HG03095 (cell line): ENCODE measurements at regions not wholly inside any gene's neighbourhood (a gene's known extent, or its start where the extent isn't known, plus 50 kb on each side); places are given as distances from the start of the nearest gene placed in this dataset.
"Not testable (repeated sequence)": the region's sequence is repeated elsewhere in the genome, so short reads cannot be mapped to it uniquely, and the experiment has no call there.

Experiments used
- ATAC-seq: cut with Tn5 transposase; IDR thresholded peaks from one replicate; pipeline ENCODE4 v1.9.1; 2021; ENCODE audit warnings: moderate library complexity; ENCODE audit not compliant: unreplicated experiment

GRCh38 chr1:118828038-118828437, 160.1 kb downstream of the TBX15 start:
- no peak for ATAC-seq

DNA sequence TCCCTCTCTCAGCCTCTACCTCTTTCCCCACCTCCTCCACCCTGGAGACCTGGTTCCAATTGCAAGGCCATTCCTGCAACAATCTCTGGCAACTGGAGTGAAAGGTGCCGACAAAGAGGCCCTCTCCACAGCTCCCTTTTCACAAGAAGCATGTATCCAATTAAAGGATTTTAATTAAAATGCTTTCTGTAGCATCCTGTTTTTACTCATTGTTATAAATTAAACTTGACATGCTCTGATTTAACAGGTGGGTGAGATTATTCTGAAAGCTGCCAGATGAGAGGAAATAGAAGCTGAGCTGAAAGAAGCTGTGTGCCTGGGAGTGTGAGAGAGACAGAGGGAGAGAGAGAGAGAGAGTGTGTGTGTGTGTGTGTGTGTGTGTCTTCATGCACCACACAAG, 160.5 kb downstream of the TBX15 start:
- no peak for ATAC-seq

GRCh38 chr1:118827207-118827606, 160.9 kb downstream of the TBX15 start:
- no peak for ATAC-seq

GRCh38 chr1:118826669-118827068, 161.5 kb downstream of the TBX15 start:
- ATAC-seq, result no peak

- no peak for ATAC-seq
Observed at GRCh38 chr1:118825619-118826018, 162.5 kb downstream of the TBX15 start.

DNA sequence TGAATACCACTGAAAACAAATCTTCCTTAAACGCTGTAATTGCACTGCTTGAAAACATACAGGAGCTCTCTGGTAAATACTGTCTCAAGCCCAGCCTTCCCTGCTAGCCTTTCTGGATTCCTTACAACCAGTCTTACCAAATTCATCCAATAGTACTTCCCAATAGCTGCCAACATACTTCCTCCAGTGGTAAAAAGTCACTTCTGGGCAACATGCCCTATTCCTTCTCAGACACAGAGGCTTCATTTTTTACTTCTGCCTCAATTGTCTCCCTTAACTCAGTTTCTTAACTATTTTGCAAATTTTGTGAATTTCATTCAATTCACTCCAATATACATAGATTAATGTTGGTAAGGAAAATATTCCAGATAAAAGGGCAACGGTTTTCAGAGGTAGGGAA, 166.3 kb downstream of the TBX15 start:
- ATAC-seq, result no peak

GRCh38 chr1:118820864-118821263, 167.3 kb downstream of the TBX15 start:
- no peak for ATAC-seq

- no peak for ATAC-seq
Observed at GRCh38 chr1:118815909-118816308, 172.2 kb downstream of the TBX15 start.

DNA sequence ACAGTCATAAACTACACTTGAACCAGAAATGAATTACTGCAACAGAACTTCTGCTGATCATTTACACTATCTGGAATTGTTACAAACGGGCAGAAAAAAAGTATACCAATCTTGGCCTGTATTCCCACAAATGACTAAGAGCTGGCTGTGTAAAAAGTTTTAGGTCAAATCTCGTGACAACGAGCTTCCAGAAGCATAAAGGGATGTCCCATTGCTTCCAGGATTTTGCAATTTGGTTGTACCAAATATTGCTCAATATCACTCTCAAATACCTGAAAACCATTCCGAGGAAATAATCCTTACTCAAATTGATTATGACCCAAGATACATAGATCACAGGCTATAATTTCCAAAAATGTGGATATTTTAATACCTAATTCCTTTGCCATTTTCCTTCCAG, 175.6 kb downstream of the TBX15 start:
- no peak for ATAC-seq

GRCh38 chr1:118811156-118811555, 177.0 kb downstream of the TBX15 start:
- no peak for ATAC-seq

DNA sequence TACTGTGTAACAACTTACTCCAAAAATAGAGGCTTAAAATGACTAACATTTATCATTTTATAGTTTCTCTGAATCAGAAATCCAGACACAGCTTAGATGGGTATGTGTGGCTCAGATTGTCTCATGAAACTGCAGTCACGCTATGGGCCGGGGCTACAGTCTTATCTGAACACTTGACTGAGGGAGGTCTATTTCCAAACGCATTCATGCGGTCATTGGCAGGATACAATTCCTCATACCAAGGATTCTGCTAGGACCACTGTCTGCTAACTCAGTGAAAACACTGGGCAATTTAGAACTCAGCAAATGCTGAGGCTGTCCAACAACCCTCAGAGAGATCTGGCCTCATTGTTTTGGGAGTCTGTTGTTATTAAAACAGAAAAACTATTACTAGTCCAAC, 178.6 kb downstream of the TBX15 start:
- no peak for ATAC-seq

DNA sequence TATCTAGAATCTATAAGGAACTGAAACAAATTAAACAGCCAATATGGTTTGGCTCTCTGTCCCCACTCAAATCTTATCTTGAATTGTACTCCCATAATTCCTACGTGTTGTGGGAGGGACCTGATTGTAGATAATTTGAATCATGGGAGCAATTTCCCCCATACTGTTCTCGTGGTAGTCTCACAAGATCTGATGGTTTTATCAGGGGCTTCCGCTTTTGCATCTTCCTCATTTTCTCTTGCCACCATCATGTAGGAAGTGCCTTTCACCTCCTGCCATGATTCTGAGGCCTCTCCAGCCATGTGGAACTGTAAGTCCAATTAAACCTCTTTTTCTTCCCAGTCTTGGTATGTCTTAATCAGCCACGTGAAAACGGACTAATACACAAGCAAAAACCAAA, 185.0 kb downstream of the TBX15 start:
- ATAC-seq, result not testable (repeated sequence)

- no peak for ATAC-seq
Observed at GRCh38 chr1:118791094-118791691, 196.9 kb downstream of the TBX15 start.

DNA sequence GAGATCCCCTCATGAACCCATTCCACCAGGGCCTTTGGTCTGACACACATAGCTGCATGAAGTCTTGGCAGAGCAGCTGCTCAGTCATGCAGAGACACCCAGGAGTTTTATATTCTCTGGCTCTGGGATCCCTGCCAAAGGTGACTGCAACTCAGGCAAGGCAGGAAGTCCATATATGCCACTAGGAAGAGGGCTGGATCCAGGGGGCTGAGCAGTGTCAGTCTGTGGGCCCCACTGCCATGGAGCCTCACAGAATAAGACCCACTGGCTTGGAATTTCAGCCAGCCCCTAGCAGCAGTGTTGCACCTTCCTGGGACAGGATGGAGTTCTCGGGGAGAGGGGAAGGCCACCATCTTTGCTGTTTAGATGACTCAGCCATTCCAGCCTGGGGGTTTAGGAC, 199.7 kb downstream of the TBX15 start:
- ATAC-seq, result no peak

DNA sequence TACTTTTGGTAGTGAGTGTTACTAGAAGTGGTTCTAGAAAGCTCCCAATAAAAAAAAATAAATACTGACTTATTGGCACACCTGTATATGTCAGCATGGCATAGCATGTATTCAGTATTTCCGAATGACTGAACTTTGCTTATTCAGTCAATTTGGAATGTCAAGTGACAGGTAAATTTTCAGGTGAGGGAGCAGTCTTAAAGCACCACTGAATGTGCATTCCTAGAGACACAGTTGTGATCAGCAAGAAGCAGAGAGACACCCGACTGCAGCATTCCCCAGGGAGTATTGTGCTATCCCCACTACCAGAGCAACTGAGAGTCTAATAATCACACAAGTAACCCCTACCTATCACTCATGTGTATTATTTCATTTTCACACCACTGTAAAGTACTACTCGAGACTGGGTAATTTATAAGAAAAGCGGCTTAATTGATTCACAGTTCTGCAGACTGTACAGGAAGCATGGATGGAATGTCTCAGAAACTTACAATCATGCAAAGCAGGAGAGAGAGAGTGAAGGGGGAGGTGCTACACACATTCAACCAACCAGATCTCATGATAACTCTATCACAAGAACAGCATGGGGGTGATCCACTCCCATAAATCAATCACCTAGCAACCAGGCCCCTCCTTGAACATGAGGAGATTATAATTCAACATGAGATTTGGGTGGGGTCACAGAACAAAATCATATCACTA, 201.5 kb downstream of the TBX15 start:
- ATAC-seq, result no peak

GRCh38 chr1:118785246-118785645, 202.9 kb downstream of the TBX15 start:
- ATAC-seq, result no peak

DNA sequence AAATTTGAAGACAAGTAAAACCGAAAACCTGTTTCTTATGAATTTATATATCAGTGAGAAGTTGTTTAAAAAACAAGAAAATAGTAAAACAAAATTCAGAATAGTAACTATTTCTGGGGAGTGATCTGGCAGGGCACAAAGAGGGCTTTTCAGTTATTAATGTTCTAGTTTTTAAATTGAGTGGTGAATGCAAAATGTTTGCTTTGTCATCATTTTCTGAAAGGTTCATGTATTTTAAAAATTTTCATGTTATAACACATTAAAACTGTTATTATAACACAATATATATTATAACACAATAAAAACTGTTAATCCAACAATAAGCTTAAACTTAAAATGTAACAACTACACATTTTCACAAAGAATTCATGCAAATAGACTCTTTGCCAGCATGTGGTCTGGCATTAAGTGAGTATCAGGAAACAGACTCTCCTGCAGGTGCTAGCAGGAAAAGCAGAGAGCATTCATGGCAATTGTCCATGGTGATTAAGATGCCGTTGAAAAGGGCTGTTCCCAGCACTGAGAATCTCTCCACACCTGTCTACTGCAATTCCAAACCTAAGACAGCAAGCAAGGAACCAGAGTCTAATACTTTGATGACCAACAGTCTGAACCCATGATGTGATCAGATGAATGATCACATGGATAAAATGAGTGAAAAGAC, 204.9 kb downstream of the TBX15 start:
- no peak for ATAC-seq

GRCh38 chr1:118773656-118774055, 214.5 kb downstream of the TBX15 start:
- no peak for ATAC-seq

- no peak for ATAC-seq
Observed at GRCh38 chr1:118767971-118768370, 220.2 kb downstream of the TBX15 start.

DNA sequence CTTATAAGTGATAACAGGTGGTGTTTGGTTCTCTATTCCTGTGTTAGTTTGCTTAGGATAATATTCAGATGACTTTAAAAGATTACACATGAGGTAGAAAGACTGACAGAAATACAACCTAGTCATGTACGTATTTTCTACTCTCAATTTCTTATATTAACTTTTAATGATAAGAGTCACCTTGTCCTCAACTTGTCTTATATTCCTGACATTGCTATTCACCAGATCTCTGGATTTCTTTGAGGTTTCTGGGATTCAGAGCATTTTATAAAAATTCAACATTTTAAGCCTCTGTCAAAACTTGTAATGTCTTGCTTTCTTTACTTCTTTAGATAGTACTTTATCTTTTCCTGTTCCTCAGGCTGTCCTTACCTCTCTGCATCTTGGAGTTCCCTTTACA, 234.2 kb downstream of the TBX15 start:
- no peak for ATAC-seq

- ATAC-seq, result no peak
Observed at GRCh38 chr1:118751166-118751565, 237.0 kb downstream of the TBX15 start.

DNA sequence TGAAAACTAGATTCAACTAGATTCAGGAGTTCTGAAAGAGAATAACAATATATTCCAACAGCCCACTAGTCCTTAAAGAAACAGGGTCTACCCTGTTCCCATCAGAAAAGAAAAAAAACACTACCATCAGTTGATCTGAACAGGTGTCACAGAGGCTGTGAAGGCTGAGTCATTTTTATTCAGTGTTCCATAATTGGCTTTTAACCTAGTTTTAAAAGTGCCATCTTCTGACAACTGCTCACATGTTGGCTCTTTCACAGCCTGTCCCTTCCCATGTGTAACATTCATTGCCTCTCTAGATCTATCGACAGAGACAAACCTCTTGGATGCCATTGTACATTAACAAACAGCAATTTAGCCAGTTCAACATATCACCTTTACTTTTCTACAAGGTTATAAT, 243.7 kb downstream of the TBX15 start:
- ATAC-seq, result no peak
